ENCODE measurements at regions not wholly inside any gene's neighbourhood (a gene's known extent, or its start where the extent isn't known, plus 50 kb on each side); places are given as distances from the start of the nearest gene placed in this dataset.

DNA sequence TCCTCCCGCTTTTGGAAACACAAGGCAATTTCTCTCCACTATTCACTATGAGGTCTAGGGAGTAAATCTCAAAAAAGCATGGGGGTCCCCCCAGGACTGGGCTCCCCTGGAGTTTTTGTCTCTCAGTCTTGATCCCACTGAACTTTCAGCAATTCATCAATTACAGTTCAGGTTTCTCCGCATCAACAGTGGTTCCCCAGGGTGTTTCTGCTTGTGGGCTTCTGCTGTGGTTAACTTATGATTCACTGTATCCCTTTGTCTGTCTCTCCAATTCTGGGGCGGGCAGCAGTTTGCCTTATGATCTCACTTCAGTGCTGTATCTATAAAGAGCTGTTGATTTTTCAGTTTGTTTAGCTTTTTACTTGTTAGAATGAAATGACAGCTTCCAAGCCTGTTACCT, 142.6 kb upstream of the CDC14C start:
- Histone ChIP-seq H3K4me2 (ENCODE audit: insufficient read depth, insufficient read length, low read length) (no peak overlapping the region), H4K8ac (replicated peaks; ENCODE audit: insufficient read length, low read depth, low read length) (no peak overlapping the region), H2BK15ac (ENCODE audit: low read depth, low read length) (no peak overlapping the region), H3K9ac (ENCODE audit: extremely low read depth, insufficient read length, low read length) (no peak overlapping the region), H4K20me1 (ENCODE audit: control insufficient read depth, insufficient read depth, insufficient read length) (no peaks in the 10 kb centered on the region), H3K79me1 (ENCODE audit: insufficient read depth, low read depth, low read length, poor library complexity, severe bottlenecking) (no peaks in the 10 kb centered on the region), H3K4ac (ENCODE audit: low read depth, low read length) (no peak overlapping the region), H2AFZ (ENCODE audit: low read length) (no peak overlapping the region), H3K23ac (ENCODE audit: insufficient read length, low read depth, low read length) (no peak overlapping the region), H2BK20ac (ENCODE audit: low read depth, low read length, poor library complexity, severe bottlenecking) (no peak overlapping the region), H4K5ac (ENCODE audit: insufficient read length, low read depth, low read length) (no peak overlapping the region), H2BK120ac (ENCODE audit: low read depth, low read length, poor library complexity, severe bottlenecking) (no peak overlapping the region), H3K79me2 (ENCODE audit: insufficient read depth, low read length) (no peaks in the 10 kb centered on the region), H3K9me3 (ENCODE audit: control insufficient read depth, low read depth, low read length) (no peaks in the 10 kb centered on the region), H3K14ac (ENCODE audit: insufficient read depth, low read length) (no peak overlapping the region), H3K23me2 (ENCODE audit: insufficient read length, low read depth, low read length, poor library complexity, severe bottlenecking) (no peaks in the 10 kb centered on the region), H3K56ac (ENCODE audit: insufficient read length, low read depth, low read length) (no peak overlapping the region), H3K18ac (ENCODE audit: insufficient read length, low read depth, low read length) (no peak overlapping the region), H2BK12ac (ENCODE audit: insufficient read length, low read depth, low read length) (no peak overlapping the region), H3K27me3 (ENCODE audit: insufficient read depth, low read length) (no peaks in the 10 kb centered on the region), H3T11ph (ENCODE audit: low read length) (no peak overlapping the region), H2AK5ac (ENCODE audit: insufficient read length, low read length) (no peak overlapping the region), H3K27ac (ENCODE audit: insufficient read length, low read depth, low read length) (no peak overlapping the region), H3K4me1 (ENCODE audit: insufficient read depth, low read length) (no peaks in the 10 kb centered on the region), H2BK5ac (ENCODE audit: insufficient read length, low read length) (no peak overlapping the region), H4K91ac (ENCODE audit: insufficient read length, low read depth, low read length) (no peak overlapping the region)
- no peaks in the 10 kb centered on the region for H3K27me3 Mint-ChIP-seq (ENCODE audit: low read depth)
- H3K9me3 Mint-ChIP-seq: peaks cover 17 to 19% of the 10 kb centered on the region in 2 experiments
- TF ChIP-seq CTCF (conservative IDR thresholded peaks at IDR 0.05): no peak
- H3K27ac Mint-ChIP-seq: no peak overlapping the region
- H3K4me1 Mint-ChIP-seq: peaks cover 0 to 6% of the 10 kb centered on the region in 2 experiments; a peak in 1 of 4 replicates
- H3K4me3 Mint-ChIP-seq: no peak overlapping the region
- no peak for DNase-seq
- H3K36me3 Mint-ChIP-seq (ENCODE audit: insufficient read depth in 1 of 3, low read depth in 3 of 3): peaks cover 5 to 23% (median 9%) of the 10 kb centered on the region in 3 experiments
- WGBS (ENCODE audit: extremely low coverage, insufficient read length, low lambda C conversion rate): no CpG with 5 or more reads among the region's 3 CpGs

Measured in H9 (cell line).